ENCODE measurements at regions not wholly inside any gene's neighbourhood (a gene's known extent, or its start where the extent isn't known, plus 50 kb on each side); places are given as distances from the start of the nearest gene placed in this dataset.

GRCh38 chr2:191488135-191488534 is 189.8 kb upstream of the NABP1 start:
- H3K4me3 ChIP-seq (ENCODE audit: control insufficient read depth, low read depth, low read length): no peak overlapping the region
- no peak for DNase-seq (ENCODE audit: low read depth)
- no peak for TF ChIP-seq CTCF (IDR thresholded peaks at IDR 0.05; ENCODE audit: control insufficient read depth, insufficient read depth, low read depth, low read length, missing control alignments)

GRCh38 chr2:191489177-191489576 is 188.8 kb upstream of the NABP1 start:
- no peak for TF ChIP-seq CTCF (IDR thresholded peaks at IDR 0.05; ENCODE audit: control insufficient read depth, insufficient read depth, low read depth, low read length, missing control alignments)
- DNase-seq (ENCODE audit: low read depth): no peak
- H3K4me3 ChIP-seq (ENCODE audit: control insufficient read depth, low read depth, low read length): no peak overlapping the region

GRCh38 chr2:191496838-191497237 is 181.1 kb upstream of the NABP1 start:
- no peak for DNase-seq (ENCODE audit: low read depth)
- no peak for TF ChIP-seq CTCF (IDR thresholded peaks at IDR 0.05; ENCODE audit: control insufficient read depth, insufficient read depth, low read depth, low read length, missing control alignments)
- no peak overlapping the region for H3K4me3 ChIP-seq (ENCODE audit: control insufficient read depth, low read depth, low read length)

- H3K4me3 ChIP-seq (ENCODE audit: control insufficient read depth, low read depth, low read length): no peak overlapping the region
- TF ChIP-seq CTCF (IDR thresholded peaks at IDR 0.05; ENCODE audit: control insufficient read depth, insufficient read depth, low read depth, low read length, missing control alignments): no peak
- DNase-seq (ENCODE audit: low read depth): no peak
Observed at GRCh38 chr2:191497822-191498221, 180.1 kb upstream of the NABP1 start.

GRCh38 chr2:191499050-191499449 is 178.9 kb upstream of the NABP1 start:
- no peak for TF ChIP-seq CTCF (IDR thresholded peaks at IDR 0.05; ENCODE audit: control insufficient read depth, insufficient read depth, low read depth, low read length, missing control alignments)

GRCh38 chr2:191499874-191500565 is 177.9 kb upstream of the NABP1 start:
- no peak for TF ChIP-seq CTCF (IDR thresholded peaks at IDR 0.05; ENCODE audit: control insufficient read depth, insufficient read depth, low read depth, low read length, missing control alignments)
- no peak overlapping the region for H3K4me3 ChIP-seq (ENCODE audit: control insufficient read depth, low read depth, low read length)
- DNase-seq (ENCODE audit: low read depth): peak; percentile 44

More at GRCh38 chr2:191499050-191499449, 178.9 kb upstream of the NABP1 start:
- no peak overlapping the region for H3K4me3 ChIP-seq (ENCODE audit: control insufficient read depth, low read depth, low read length)
- DNase-seq (ENCODE audit: low read depth): no peak

GRCh38 chr2:191500566-191500883 is 177.4 kb upstream of the NABP1 start:
- no peak for DNase-seq (ENCODE audit: low read depth)
- H3K4me3 ChIP-seq (ENCODE audit: control insufficient read depth, low read depth, low read length): no peak overlapping the region
- no peak for TF ChIP-seq CTCF (IDR thresholded peaks at IDR 0.05; ENCODE audit: control insufficient read depth, insufficient read depth, low read depth, low read length, missing control alignments)
